ENCODE measurements at regions not wholly inside any gene's neighbourhood (a gene's known extent, or its start where the extent isn't known, plus 50 kb on each side); places are given as distances from the start of the nearest gene placed in this dataset.

GRCh38 chr10:94091649-94092048 lies 97.9 kb downstream of the PLCE1 start:
- no peak for TF ChIP-seq POLR2A (IDR thresholded peaks at IDR 0.05; ENCODE audit: low read length)
- no peak for TF ChIP-seq GATA1 (IDR thresholded peaks at IDR 0.05; ENCODE audit: low read depth, low read length)

Data from erythroblast (primary cell).